ENCODE measurements at regions not wholly inside any gene's neighbourhood (a gene's known extent, or its start where the extent isn't known, plus 50 kb on each side); places are given as distances from the start of the nearest gene placed in this dataset.

- H3K4me3 ChIP-seq (ENCODE audit: low read depth, low read length), result no peak overlapping the region
- TF ChIP-seq CTCF (IDR thresholded peaks at IDR 0.05; ENCODE audit: borderline replicate concordance, insufficient read depth, low read depth, low read length), result no peak
Observed at GRCh38 chr6:51511081-51511480, 576.3 kb downstream of the PKHD1 start.

- TF ChIP-seq CTCF (IDR thresholded peaks at IDR 0.05; ENCODE audit: borderline replicate concordance, insufficient read depth, low read depth, low read length), result no peak
- H3K4me3 ChIP-seq (ENCODE audit: low read depth, low read length), result no peak overlapping the region
Observed at GRCh38 chr6:51513891-51514747, 573.3 kb downstream of the PKHD1 start.

- TF ChIP-seq CTCF (IDR thresholded peaks at IDR 0.05; ENCODE audit: borderline replicate concordance, insufficient read depth, low read depth, low read length), result no peak
- no peak overlapping the region for H3K4me3 ChIP-seq (ENCODE audit: low read depth, low read length)
Observed at GRCh38 chr6:51514748-51515402, 572.5 kb downstream of the PKHD1 start.

GRCh38 chr6:51526049-51526448 lies 561.4 kb downstream of the PKHD1 start:
- TF ChIP-seq CTCF (IDR thresholded peaks at IDR 0.05; ENCODE audit: borderline replicate concordance, insufficient read depth, low read depth, low read length), result no peak
- H3K4me3 ChIP-seq (ENCODE audit: low read depth, low read length), result no peak overlapping the region

- TF ChIP-seq CTCF (IDR thresholded peaks at IDR 0.05; ENCODE audit: borderline replicate concordance, insufficient read depth, low read depth, low read length), result no peak
- H3K4me3 ChIP-seq (ENCODE audit: low read depth, low read length), result no peak overlapping the region
Observed at GRCh38 chr6:51526922-51527321, 560.5 kb downstream of the PKHD1 start.

GRCh38 chr6:51528556-51528955 lies 558.9 kb downstream of the PKHD1 start:
- H3K4me3 ChIP-seq (ENCODE audit: low read depth, low read length), result no peak overlapping the region
- no peak for TF ChIP-seq CTCF (IDR thresholded peaks at IDR 0.05; ENCODE audit: borderline replicate concordance, insufficient read depth, low read depth, low read length)

GRCh38 chr6:51529240-51529639 lies 558.2 kb downstream of the PKHD1 start:
- no peak overlapping the region for H3K4me3 ChIP-seq (ENCODE audit: low read depth, low read length)
- no peak for TF ChIP-seq CTCF (IDR thresholded peaks at IDR 0.05; ENCODE audit: borderline replicate concordance, insufficient read depth, low read depth, low read length)

Measured in GM12875 (cell line).